GM12878 (cell line): ENCODE measurements at regions not wholly inside any gene's neighbourhood (a gene's known extent, or its start where the extent isn't known, plus 50 kb on each side); places are given as distances from the start of the nearest gene placed in this dataset.

Experiments used
- BRCA1 ChIP-seq: IDR thresholded peaks from 2 replicates; pipeline ENCODE4 v1.6.1; 2011; ENCODE audit warnings: low read depth, low read length, improper control_type of control experiment
- CBFB ChIP-seq: IDR thresholded peaks from 2 replicates; pipeline ENCODE4 v1.6.1; 2016; ENCODE audit warnings: antibody characterized with exemption, low read depth
- CHD2 ChIP-seq: IDR thresholded peaks from 2 replicates; pipeline ENCODE4 v1.6.1; 2011; ENCODE audit warnings: low read depth, low read length, improper control_type of control experiment, borderline replicate concordance
- CTCF ChIP-seq, 3 experiments: IDR thresholded peaks in 2 of 3; conservative IDR thresholded peaks in 1 of 3; 2 replicates each; pipeline ENCODE4 v1.5.1; 2011; ENCODE audit warnings: low read depth in 3 of 3, low read length in 3 of 3, mild to moderate bottlenecking in 3 of 3, control low read depth in 2 of 3, moderate library complexity in 2 of 3, inconsistent platforms in 1 of 3, mixed read lengths in 1 of 3; ENCODE audit not compliant: control insufficient read depth in 2 of 3, insufficient read depth in 1 of 3; ENCODE audit errors: extremely low read depth in 1 of 3
- GATAD2B ChIP-seq: fragments of 450-650 bp; conservative IDR thresholded peaks from 2 replicates; pipeline ENCODE4 v1.6.1; 2017; ENCODE audit warnings: low read depth, mild to moderate bottlenecking, moderate library complexity
- MYB ChIP-seq: fragments of 150-350 bp; IDR thresholded peaks from 2 replicates; pipeline ENCODE4 v1.6.1; 2014; ENCODE audit warnings: mild to moderate bottlenecking, low read depth, low read length, borderline replicate concordance
- POLR2A ChIP-seq: IDR thresholded peaks from 2 replicates; pipeline ENCODE4 v1.6.1; 2011; ENCODE audit warnings: low read depth, mild to moderate bottlenecking, low read length
- RAD21 ChIP-seq: IDR thresholded peaks from 2 replicates; pipeline ENCODE4 v1.6.1; 2011; ENCODE audit warnings: mild to moderate bottlenecking, low read depth, low read length, moderate library complexity; ENCODE audit not compliant: insufficient read depth
- RAD51 ChIP-seq: fragments of 450-650 bp; IDR thresholded peaks from 2 replicates; pipeline ENCODE4 v1.6.1; 2016; ENCODE audit warnings: moderate library complexity, mild to moderate bottlenecking, inconsistent platforms
- SKIL ChIP-seq: fragments of 450-650 bp; IDR thresholded peaks from 2 replicates; pipeline ENCODE4 v1.6.1; 2017; ENCODE audit warnings: mild to moderate bottlenecking, low read depth, inconsistent platforms; ENCODE audit not compliant: poor library complexity, severe bottlenecking
- TCF12 ChIP-seq: IDR thresholded peaks from 2 replicates; pipeline ENCODE4 v1.6.1; 2011; ENCODE audit warnings: low read depth, mild to moderate bottlenecking, low read length
- USF1 ChIP-seq: IDR thresholded peaks from 2 replicates; pipeline ENCODE4 v1.6.1; 2011; ENCODE audit warnings: borderline replicate concordance, low read depth, mild to moderate bottlenecking, moderate library complexity, mixed read lengths, low read length; ENCODE audit not compliant: insufficient read depth; ENCODE audit errors: extremely low read length

- TF ChIP-seq USF1 (no peak), BRCA1 (no peak), CTCF (IDR thresholded peaks at IDR 0.05 in 2 of 3, conservative IDR thresholded peaks at IDR 0.05 in 1 of 3; ENCODE audit: control insufficient read depth in 2 of 3, extremely low read depth in 1 of 3, insufficient read depth in 1 of 3, low read depth in 3 of 3, low read length in 3 of 3) (no peak), CBFB (no peak), CHD2 (no peak), RAD21 (no peak), RAD51 (no peak), GATAD2B (no peak), MYB (no peak), SKIL (no peak), POLR2A (no peak), TCF12 (no peak)
These were observed 234.0 kb upstream of the CEP162 start for GRCh38 chr6:84461461-84461860.
